ENCODE measurements at regions not wholly inside any gene's neighbourhood (a gene's known extent, or its start where the extent isn't known, plus 50 kb on each side); places are given as distances from the start of the nearest gene placed in this dataset.

GRCh38 chr6:67698534-67698933 is 936.5 kb upstream of the ADGRB3 start (continued):
- no peak for TF ChIP-seq NKRF (IDR thresholded peaks at IDR 0.05; ENCODE audit: borderline replicate concordance)
- TF ChIP-seq STAT5A (IDR thresholded peaks at IDR 0.05; ENCODE audit: borderline replicate concordance, low read length), result no peak
- TF ChIP-seq, protein P1, sequence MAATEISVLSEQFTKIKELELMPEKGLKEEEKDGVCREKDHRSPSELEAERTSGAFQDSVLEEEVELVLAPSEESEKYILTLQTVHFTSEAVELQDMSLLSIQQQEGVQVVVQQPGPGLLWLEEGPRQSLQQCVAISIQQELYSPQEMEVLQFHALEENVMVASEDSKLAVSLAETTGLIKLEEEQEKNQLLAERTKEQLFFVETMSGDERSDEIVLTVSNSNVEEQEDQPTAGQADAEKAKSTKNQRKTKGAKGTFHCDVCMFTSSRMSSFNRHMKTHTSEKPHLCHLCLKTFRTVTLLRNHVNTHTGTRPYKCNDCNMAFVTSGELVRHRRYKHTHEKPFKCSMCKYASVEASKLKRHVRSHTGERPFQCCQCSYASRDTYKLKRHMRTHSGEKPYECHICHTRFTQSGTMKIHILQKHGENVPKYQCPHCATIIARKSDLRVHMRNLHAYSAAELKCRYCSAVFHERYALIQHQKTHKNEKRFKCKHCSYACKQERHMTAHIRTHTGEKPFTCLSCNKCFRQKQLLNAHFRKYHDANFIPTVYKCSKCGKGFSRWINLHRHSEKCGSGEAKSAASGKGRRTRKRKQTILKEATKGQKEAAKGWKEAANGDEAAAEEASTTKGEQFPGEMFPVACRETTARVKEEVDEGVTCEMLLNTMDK (IDR thresholded peaks at IDR 0.05; ENCODE audit: borderline replicate concordance, insufficient read depth, low read depth, low read length, poor library complexity, severe bottlenecking), result no peak
- no peak for TF ChIP-seq DPF2 (IDR thresholded peaks at IDR 0.05)
- no peak for TF ChIP-seq ZNF518B (CRISPR knock-in tag; IDR thresholded peaks at IDR 0.05)
- no peak for TF ChIP-seq FOXJ2 (tag; IDR thresholded peaks at IDR 0.05)
- no peak for TF ChIP-seq TAF9B (IDR thresholded peaks at IDR 0.05; ENCODE audit: partially characterized antibody)
- no peak for TF ChIP-seq TEAD4 (IDR thresholded peaks at IDR 0.05; ENCODE audit: low read length)
- no peak for TF ChIP-seq TEAD4 (CRISPR knock-in tag; IDR thresholded peaks at IDR 0.05; ENCODE audit: borderline replicate concordance)
- TF ChIP-seq CGGBP1 (CRISPR knock-in tag; IDR thresholded peaks at IDR 0.05), result no peak

Data from K562 (cell line).